Endothelial cell of umbilical vein (primary cell): ENCODE measurements at regions not wholly inside any gene's neighbourhood (a gene's known extent, or its start where the extent isn't known, plus 50 kb on each side); places are given as distances from the start of the nearest gene placed in this dataset.

Experiments used
- BruUV-seq: library from RNA; stranded (reverse); fragments of 400-500 nt; replicated peaks from 2 replicates; lab custom pipeline; 2021; lab: Mats Ljungman, UMichigan
- CTCF ChIA-PET: fragments of 300-600, 350-600 bp; sonication (Branson Sonifier 250); formaldehyde crosslinking; loops from one replicate; lab custom pipeline; 2021; ENCODE audit warnings: antibody characterized with exemption, inconsistent platforms; lab: Charles Lee
- POLR2A ChIA-PET: fragments of 300-600, 350-600 bp; sonication (Branson Sonifier 250); formaldehyde crosslinking; loops from one replicate; lab custom pipeline; 2021; ENCODE audit warnings: antibody characterized with exemption, inconsistent platforms; lab: Charles Lee
- DNase-seq: peaks from one replicate; pipeline ENCODE4 v3.0.0-alpha.2; 2011; ENCODE audit warnings: low read depth, low spot score
- FAIRE-seq: peaks from 2 replicates; lab custom pipeline; 2011; peaks lifted over from hg19 to GRCh38; lab: Jason Lieb, UNC
- H2AFZ ChIP-seq: 2 replicates; pipeline ENCODE4 v1.6.0; 2012; ENCODE audit warnings: low read depth, low read length, control low read depth, inconsistent platforms
- H3K27ac ChIP-seq: 2 replicates; pipeline ENCODE4 v1.5.1; 2011; ENCODE audit warnings: low read depth, mild to moderate bottlenecking, control low read depth, low read length, moderate library complexity; ENCODE audit not compliant: insufficient read depth
- H3K27me3 ChIP-seq, 2 experiments: 2 replicates each; pipeline versions ENCODE4 v1.6.0 to v1.6.1; 2011; ENCODE audit warnings: low read length in 2 of 2, mixed read lengths in 1 of 2; ENCODE audit not compliant: control insufficient read depth in 2 of 2, insufficient read depth in 2 of 2
- H3K36me3 ChIP-seq, 2 experiments: 2 replicates in 1 of 2; 3 replicates in 1 of 2; pipeline ENCODE4 v1.5.1; 2011; ENCODE audit warnings: low read length in 2 of 2, mild to moderate bottlenecking in 1 of 2, moderate library complexity in 1 of 2; ENCODE audit not compliant: control insufficient read depth in 2 of 2, insufficient read depth in 2 of 2; ENCODE audit errors: extremely low read depth in 1 of 2
- H3K4me1 ChIP-seq: 3 replicates; pipeline ENCODE4 v1.5.1; 2011; ENCODE audit warnings: mild to moderate bottlenecking, low read length; ENCODE audit not compliant: control insufficient read depth, insufficient read depth; ENCODE audit errors: extremely low read depth
- H3K4me2 ChIP-seq: 2 replicates; pipeline ENCODE4 v1.6.1; 2011; ENCODE audit warnings: low read length, control low read depth, mixed read lengths; ENCODE audit not compliant: insufficient read depth
- H3K4me3 ChIP-seq, 3 experiments: fragments of 200-600 bp in 1 of 3; sonication (generic), shearing (Covaris generic) in 1 of 3; replicated peaks in 1 of 3; 2 replicates each; pipeline ENCODE4 v1.5.1; 2011 to 2016; ENCODE audit warnings: control low read depth in 3 of 3, low read length in 3 of 3, mild to moderate bottlenecking in 2 of 3, inconsistent platforms in 1 of 3, low read depth in 1 of 3, moderate library complexity in 1 of 3; ENCODE audit not compliant: insufficient read depth in 1 of 3
- H3K79me2 ChIP-seq: 2 replicates; pipeline ENCODE4 v1.6.0; 2012; ENCODE audit warnings: low read length, inconsistent platforms; ENCODE audit not compliant: control insufficient read depth, insufficient read depth
- H3K9ac ChIP-seq: replicated peaks from 2 replicates; pipeline ENCODE3; 2011; ENCODE audit warnings: low read length, control low read depth; ENCODE audit not compliant: insufficient read depth; ENCODE audit errors: extremely low read depth
- H3K9me1 ChIP-seq: replicated peaks from 3 replicates; pipeline ENCODE4 v1.6.0; 2011; ENCODE audit warnings: mild to moderate bottlenecking, low read length; ENCODE audit not compliant: control insufficient read depth, insufficient read depth; ENCODE audit errors: extremely low read depth
- H3K9me3 ChIP-seq: replicated peaks from 2 replicates; pipeline ENCODE4 v1.5.1; 2012; ENCODE audit warnings: low read length, inconsistent platforms; ENCODE audit not compliant: control insufficient read depth, insufficient read depth
- H4K20me1 ChIP-seq: replicated peaks from 2 replicates; pipeline ENCODE3; 2011; ENCODE audit warnings: mild to moderate bottlenecking, low read length; ENCODE audit not compliant: control insufficient read depth, insufficient read depth; ENCODE audit errors: extremely low read depth
- CTCF ChIP-seq, 2 donors: IDR thresholded peaks; 1 replicate in 1 of 2; 2 replicates in 1 of 2; pipeline ENCODE4 v1.5.1; 2011; ENCODE audit warnings: low read length in 2 of 2, mild to moderate bottlenecking in 2 of 2, moderate library complexity in 2 of 2, control low read depth in 1 of 2, inconsistent platforms in 1 of 2, low read depth in 1 of 2; ENCODE audit not compliant: insufficient read depth in 1 of 2; ENCODE audit errors: extremely low read depth in 1 of 2
- EZH2 ChIP-seq: IDR thresholded peaks from 2 replicates; pipeline ENCODE4 v1.6.1; 2012; ENCODE audit warnings: borderline replicate concordance, low read depth, mild to moderate bottlenecking, moderate library complexity, low read length, inconsistent platforms; ENCODE audit not compliant: severe bottlenecking
- FOS ChIP-seq: IDR thresholded peaks from 2 replicates; pipeline ENCODE4 v1.6.1; 2011; ENCODE audit warnings: mild to moderate bottlenecking, low read length, moderate library complexity, borderline replicate concordance; ENCODE audit not compliant: insufficient read depth
- GATA2 ChIP-seq: IDR thresholded peaks from 2 replicates; pipeline ENCODE4 v1.7.0; 2011; ENCODE audit warnings: low read depth, mild to moderate bottlenecking, moderate library complexity, mixed read lengths, low read length; ENCODE audit not compliant: insufficient read length, insufficient read depth
- JUN ChIP-seq: IDR thresholded peaks from 2 replicates; pipeline ENCODE4 v1.6.1; 2011; ENCODE audit warnings: borderline replicate concordance, low read depth; ENCODE audit not compliant: insufficient read length, insufficient read depth
- MAX ChIP-seq: IDR thresholded peaks from 2 replicates; pipeline ENCODE4 v1.6.1; 2011; ENCODE audit not compliant: insufficient read depth, insufficient read length
- MYC ChIP-seq: IDR thresholded peaks from one replicate; pipeline ENCODE4 v1.6.1; 2011; ENCODE audit warnings: mild to moderate bottlenecking, low read depth, low read length
- POLR2A ChIP-seq: IDR thresholded peaks from 2 replicates; pipeline ENCODE4 v1.6.1; 2012; ENCODE audit warnings: low read depth, mild to moderate bottlenecking, control low read depth, low read length
- POLR2AphosphoS5 ChIP-seq: IDR thresholded peaks from 2 replicates; pipeline ENCODE4 v1.6.1; 2012; ENCODE audit warnings: low read depth, mild to moderate bottlenecking, control low read depth, low read length, moderate library complexity; ENCODE audit not compliant: insufficient read depth
- dilution Hi-C: fragments of 300-500 bp; cut with MboI; formaldehyde crosslinking; loops from one replicate; pipeline ENCODE4 v1.15.0; 2019; ENCODE audit warnings: low sequenced_read_pairs; ENCODE audit not compliant: extremely low pct_ligation_motif_present
- intact Hi-C: fragments of 100-400 bp; cut with micrococcal nuclease; formaldehyde crosslinking; loops from one replicate; pipeline ENCODE4 v1.10.0; 2022

- CTCF ChIA-PET = no interaction called here
- FAIRE-seq (no peak), DNase-seq (no peak)
- Histone ChIP-seq H3K9ac (no peak overlapping the region), H3K4me2 (no peak overlapping the region), H3K79me2 (no peaks in the 10 kb centered on the region), H3K4me3 (no peak overlapping the region), H3K4me1 (no peaks in the 10 kb centered on the region), H2AFZ (no peak overlapping the region), H3K27me3 (no peaks in the 10 kb centered on the region), H3K9me1 (no peaks in the 10 kb centered on the region), H3K36me3 (no peaks in the 10 kb centered on the region), H3K9me3 (no peaks in the 10 kb centered on the region), H3K27ac (no peak overlapping the region), H4K20me1 (no peaks in the 10 kb centered on the region)
- no TSS peak for BruUV-seq
- POLR2A ChIA-PET = no interaction called here
- dilution Hi-C loops (no loop called here), intact Hi-C loops (no loop called here)
- no peak for TF ChIP-seq POLR2AphosphoS5
- TF ChIP-seq EZH2 = no peak
- no peak for TF ChIP-seq GATA2
- TF ChIP-seq POLR2A = no peak
- TF ChIP-seq MAX = no peak
- no peak for TF ChIP-seq JUN
- TF ChIP-seq FOS = no peak
- TF ChIP-seq MYC = no peak
- TF ChIP-seq CTCF (IDR thresholded peaks at IDR 0.05; ENCODE audit: extremely low read depth in 1 of 2, insufficient read depth in 1 of 2, low read depth in 1 of 2, low read length in 2 of 2) = no peak
Observed at GRCh38 chr9:100959226-100959625, 69.3 kb upstream of the PLPPR1 start.
